SK-N-SH treated with all-trans-retinoic acid at 6 μM for 48 hours (cell line): ENCODE measurements at regions not wholly inside any gene's neighbourhood (a gene's known extent, or its start where the extent isn't known, plus 50 kb on each side); places are given as distances from the start of the nearest gene placed in this dataset.
"Not testable (repeated sequence)": the region's sequence is repeated elsewhere in the genome, so short reads cannot be mapped to it uniquely, and the experiment has no call there.

ENCODE experiments used
- ATAC-seq: fragments of 200-7000 bp; cut with Tn5 transposase; 3 replicates; pipeline ENCODE4 v1.9.1; 2020; ENCODE audit warnings: mild to moderate bottlenecking, moderate library complexity
- ARNTL ChIP-seq: fragments of 450-650 bp; formaldehyde crosslinking; IDR thresholded peaks from 2 replicates; pipeline ENCODE4 v1.5.0; 2020; ENCODE audit warnings: low read depth, mild to moderate bottlenecking, moderate library complexity, borderline replicate concordance
- BACH2 ChIP-seq: fragments of 250-450 bp; sonication (Bioruptor Pico); IDR thresholded peaks from 2 replicates; pipeline ENCODE4 v1.9.0; 2021; ENCODE audit warnings: mild to moderate bottlenecking, borderline replicate concordance
- CREB5 ChIP-seq: fragments of 250-450 bp; sonication (Bioruptor Pico); IDR thresholded peaks from 2 replicates; pipeline ENCODE4 v1.5.1; 2020; ENCODE audit warnings: low read depth, mild to moderate bottlenecking, moderate library complexity
- CSRNP3 ChIP-seq: fragments of 250-450 bp; sonication (Bioruptor Pico); IDR thresholded peaks from 2 replicates; pipeline ENCODE4 v1.5.1; 2021; ENCODE audit warnings: mild to moderate bottlenecking, moderate library complexity
- ESRRG ChIP-seq: fragments of 250-450 bp; sonication (Bioruptor Pico); IDR thresholded peaks from 2 replicates; pipeline ENCODE4 v1.6.1; 2021; ENCODE audit warnings: mild to moderate bottlenecking
- GLIS3 ChIP-seq: fragments of 250-450 bp; sonication (Bioruptor Pico); IDR thresholded peaks from 2 replicates; pipeline ENCODE4 v1.5.0; 2020; ENCODE audit warnings: mild to moderate bottlenecking, moderate library complexity
- ISL1 ChIP-seq: fragments of 250-450 bp; sonication (Bioruptor Pico); IDR thresholded peaks from 2 replicates; pipeline ENCODE4 v2.1.2; 2022; ENCODE audit warnings: mild to moderate bottlenecking, moderate library complexity
- PATZ1 ChIP-seq: fragments of 250-450 bp; sonication (Bioruptor Pico); IDR thresholded peaks from 2 replicates; pipeline ENCODE4 v1.8.0; 2020; ENCODE audit warnings: mild to moderate bottlenecking, moderate library complexity, borderline replicate concordance
- PPARA ChIP-seq: fragments of 250-450 bp; sonication (Bioruptor Pico); IDR thresholded peaks from 2 replicates; pipeline ENCODE4 v1.5.0; 2020; ENCODE audit warnings: mild to moderate bottlenecking, borderline replicate concordance
- RARB ChIP-seq: fragments of 250-450 bp; sonication (Bioruptor Pico); IDR thresholded peaks from 2 replicates; pipeline ENCODE4 v1.8.0; 2021; ENCODE audit warnings: mild to moderate bottlenecking, moderate library complexity
- SNAI2 ChIP-seq: fragments of 250-450 bp; sonication (Bioruptor Pico); IDR thresholded peaks from 2 replicates; pipeline ENCODE4 v1.5.0; 2020; ENCODE audit warnings: mild to moderate bottlenecking, moderate library complexity
- TCF4 ChIP-seq: fragments of 250-450 bp; sonication (Bioruptor Pico); IDR thresholded peaks from 2 replicates; pipeline ENCODE4 v1.8.0; 2021; ENCODE audit warnings: mild to moderate bottlenecking, moderate library complexity, borderline replicate concordance
- TOX ChIP-seq: fragments of 250-450 bp; sonication (Bioruptor Pico); IDR thresholded peaks from 2 replicates; pipeline ENCODE4 v1.8.0; 2021; ENCODE audit warnings: mild to moderate bottlenecking, moderate library complexity, borderline replicate concordance
- TSHZ2 ChIP-seq: fragments of 250-450 bp; sonication (Bioruptor Pico); IDR thresholded peaks from 2 replicates; pipeline ENCODE4 v1.5.0; 2020; ENCODE audit warnings: mild to moderate bottlenecking, moderate library complexity
- ZC3H10 ChIP-seq: fragments of 250-450 bp; sonication (Bioruptor Pico); IDR thresholded peaks from 2 replicates; pipeline ENCODE4 v1.5.1; 2021; ENCODE audit warnings: mild to moderate bottlenecking, moderate library complexity
- ZFP3 ChIP-seq: fragments of 250-450 bp; sonication (Bioruptor Pico); IDR thresholded peaks from 2 replicates; pipeline ENCODE4 v1.5.0; 2020; ENCODE audit warnings: mild to moderate bottlenecking, moderate library complexity
- ZNF565 ChIP-seq: fragments of 450-650 bp; formaldehyde crosslinking; conservative IDR thresholded peaks from 2 replicates; pipeline ENCODE4 v1.5.0; 2020; ENCODE audit warnings: low read depth, mild to moderate bottlenecking, moderate library complexity
- ZNF70 ChIP-seq: fragments of 450-650 bp; formaldehyde crosslinking; IDR thresholded peaks from 2 replicates; pipeline ENCODE4 v1.5.0; 2020; ENCODE audit warnings: mild to moderate bottlenecking, moderate library complexity
- ZNF8 ChIP-seq: fragments of 450-650 bp; formaldehyde crosslinking; IDR thresholded peaks from 2 replicates; pipeline ENCODE4 v1.5.0; 2020; ENCODE audit warnings: mild to moderate bottlenecking, moderate library complexity

GRCh38 chr6:9025228-9025627 lies 589.9 kb upstream of the SLC35B3 start (continued):
- TF ChIP-seq GLIS3 (CRISPR knock-in tag) (no peak), CREB5 (CRISPR knock-in tag) (no peak), TSHZ2 (CRISPR knock-in tag) (no peak), ZC3H10 (CRISPR knock-in tag) (no peak), TOX (no peak), ZNF70 (CRISPR knock-in tag) (no peak), ARNTL (CRISPR knock-in tag) (no peak), SNAI2 (no peak)

- ATAC-seq: not testable (repeated sequence)
These were observed 588.9 kb upstream of the SLC35B3 start for GRCh38 chr6:9024246-9024645.

- ATAC-seq: no peak
- no peak for TF ChIP-seq ISL1 (CRISPR knock-in tag)
- TF ChIP-seq CSRNP3: no peak
- no peak for TF ChIP-seq ZC3H10 (CRISPR knock-in tag)
- TF ChIP-seq BACH2 (CRISPR knock-in tag): no peak
- TF ChIP-seq TCF4: no peak
These were observed 584.7 kb upstream of the SLC35B3 start for GRCh38 chr6:9020001-9020400.

- no peak for ATAC-seq
- TF ChIP-seq PPARA (CRISPR knock-in tag): no peak
- TF ChIP-seq CSRNP3: no peak
- TF ChIP-seq ISL1 (CRISPR knock-in tag): no peak
- no peak for TF ChIP-seq ZNF70 (CRISPR knock-in tag)
- no peak for TF ChIP-seq PATZ1 (CRISPR knock-in tag)
- no peak for TF ChIP-seq BACH2 (CRISPR knock-in tag)
- no peak for TF ChIP-seq ZFP3
- no peak for TF ChIP-seq RARB (CRISPR knock-in tag)
- no peak for TF ChIP-seq ESRRG (CRISPR knock-in tag)
- TF ChIP-seq ZNF565: no peak
These were observed 574.6 kb upstream of the SLC35B3 start for GRCh38 chr6:9009931-9010330.

GRCh38 chr6:9007027-9007426 lies 571.7 kb upstream of the SLC35B3 start:
- no peak for TF ChIP-seq PATZ1 (CRISPR knock-in tag)
- no peak for TF ChIP-seq ZNF70 (CRISPR knock-in tag)
- no peak for TF ChIP-seq ISL1 (CRISPR knock-in tag)
- no peak for TF ChIP-seq ZNF8 (CRISPR knock-in tag)
- TF ChIP-seq PPARA (CRISPR knock-in tag): no peak
- TF ChIP-seq RARB (CRISPR knock-in tag): no peak
- TF ChIP-seq ZC3H10 (CRISPR knock-in tag): no peak
- TF ChIP-seq ZNF565: no peak
- TF ChIP-seq TOX: no peak
- ATAC-seq: no peak
